SIG-M5 treated with dmso at 0.1 percent for 504 hours (cell line): ENCODE measurements at regions not wholly inside any gene's neighbourhood (a gene's known extent, or its start where the extent isn't known, plus 50 kb on each side); places are given as distances from the start of the nearest gene placed in this dataset.
A peak's percentile ranks its signal among the peaks of the same experiment; 100 is the strongest.
"Not testable (repeated sequence)": the region's sequence is repeated elsewhere in the genome, so short reads cannot be mapped to it uniquely, and the experiment has no call there.

Source experiments
- DNase-seq: peaks from one replicate; lab custom pipeline; 2025; ENCODE audit not compliant: unreplicated experiment; lab: John Stamatoyannopoulos, UW

DNA sequence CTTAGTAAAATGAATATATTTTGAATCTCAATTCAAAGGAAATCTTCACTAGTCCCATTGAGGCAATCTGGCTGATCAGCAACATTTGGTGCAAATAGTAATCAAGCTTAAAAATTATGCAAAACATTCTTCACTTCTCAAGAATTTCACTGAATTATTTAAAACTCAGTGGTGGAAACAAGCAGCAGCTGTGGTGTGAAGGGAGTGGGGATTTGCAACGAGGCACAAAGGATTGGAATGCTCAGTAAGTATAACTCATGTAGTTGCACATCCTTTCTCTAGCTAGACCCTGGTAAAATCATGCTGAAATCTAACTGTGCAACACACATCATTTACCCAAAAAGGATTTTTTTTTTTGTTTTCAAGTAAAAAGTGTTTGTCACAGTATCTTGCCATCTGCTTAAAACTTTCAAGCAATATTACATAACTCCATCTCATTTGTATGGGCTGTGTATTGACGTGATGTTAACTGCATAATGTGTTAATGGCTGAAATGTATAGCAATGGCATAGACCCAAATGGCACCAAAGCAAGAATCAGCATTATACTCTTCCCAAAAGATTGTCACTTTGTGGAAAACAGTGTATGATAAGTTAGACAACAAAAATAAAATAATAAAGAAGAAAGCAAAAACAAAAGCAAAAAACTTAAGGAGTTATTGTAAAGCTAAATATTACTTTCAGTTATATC lies 816.6 kb downstream of the EPHA3 start:
- DNase-seq, result no peak

DNA sequence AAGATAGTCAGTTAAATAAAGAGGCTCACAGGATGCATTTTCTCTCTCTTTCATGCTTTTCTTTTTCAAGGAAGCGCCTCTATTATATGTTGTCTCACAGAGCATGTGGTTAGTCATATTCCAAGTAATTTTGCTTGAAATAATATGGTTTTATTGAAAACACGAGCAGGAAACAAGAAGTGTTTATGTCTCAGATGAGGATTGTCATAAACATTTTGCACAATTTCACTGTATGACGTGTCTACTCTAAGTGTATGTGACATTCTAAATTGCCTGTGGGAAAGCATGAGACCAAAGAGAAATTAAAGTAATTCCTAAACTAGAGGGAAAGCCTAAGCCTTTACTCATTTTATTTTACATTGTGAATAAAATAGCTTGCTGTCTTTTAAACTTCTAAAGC lies 818.6 kb downstream of the EPHA3 start:
- no peak for DNase-seq

DNA sequence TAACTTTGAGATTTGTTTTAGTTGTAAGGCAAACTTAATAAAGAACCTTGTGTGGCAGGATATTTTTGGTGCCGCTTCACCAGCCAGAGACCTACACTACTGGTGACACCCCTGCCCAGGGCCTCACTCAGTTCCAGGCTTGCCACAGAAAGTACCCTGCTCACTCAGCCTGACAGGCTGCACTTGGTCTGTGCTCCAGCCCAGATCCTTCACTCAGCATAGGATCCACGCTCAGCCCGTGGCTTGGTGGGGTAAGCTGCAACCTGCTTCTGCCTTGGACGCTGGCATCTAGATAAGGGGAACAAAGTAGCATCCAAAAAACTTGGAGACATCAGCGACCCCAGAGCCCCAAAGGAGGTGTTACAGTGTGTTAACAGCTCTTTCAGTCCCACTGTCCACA lies 825.5 kb downstream of the EPHA3 start:
- DNase-seq, result no peak

DNA sequence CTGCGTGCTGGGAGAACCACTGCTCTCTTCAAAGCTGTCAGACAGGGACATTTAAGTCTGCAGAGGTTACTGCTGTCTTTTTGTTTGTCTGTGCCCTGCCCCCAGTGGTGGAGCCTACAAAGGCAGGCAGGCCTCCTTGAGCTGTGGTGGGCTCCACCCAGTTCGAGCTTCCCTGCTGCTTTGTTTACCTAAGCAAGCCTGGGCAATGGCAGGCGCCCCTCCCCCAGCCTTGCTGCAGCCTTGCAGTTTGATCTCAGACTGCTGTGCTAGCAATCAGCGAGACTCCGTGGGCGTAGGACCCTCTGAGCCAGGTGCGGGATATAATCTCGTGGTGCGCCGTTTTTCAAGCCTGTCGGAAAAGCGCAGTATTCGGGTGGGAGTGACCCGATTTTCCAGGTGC lies 837.0 kb downstream of the EPHA3 start:
- not testable (repeated sequence) for DNase-seq

DNA sequence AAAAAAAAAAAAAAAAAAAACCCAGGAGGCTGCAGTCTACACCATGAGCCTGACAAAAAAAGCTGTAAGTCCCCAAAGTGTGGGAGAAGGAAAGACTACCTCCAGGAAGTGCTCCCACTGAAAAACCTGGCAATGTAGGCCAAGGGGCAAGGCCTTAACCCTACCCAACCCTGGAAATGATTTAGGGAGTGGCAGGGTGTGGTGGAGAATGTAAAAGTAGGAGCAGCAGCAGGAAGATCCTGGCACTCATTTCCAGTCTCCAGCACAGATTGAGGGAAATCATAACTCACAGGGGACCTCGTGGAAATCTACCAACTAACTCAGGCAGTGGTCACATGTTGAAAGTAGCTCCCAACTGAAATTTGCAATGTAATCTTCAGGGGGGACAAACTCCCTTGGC lies 839.5 kb downstream of the EPHA3 start:
- DNase-seq, result no peak

DNA sequence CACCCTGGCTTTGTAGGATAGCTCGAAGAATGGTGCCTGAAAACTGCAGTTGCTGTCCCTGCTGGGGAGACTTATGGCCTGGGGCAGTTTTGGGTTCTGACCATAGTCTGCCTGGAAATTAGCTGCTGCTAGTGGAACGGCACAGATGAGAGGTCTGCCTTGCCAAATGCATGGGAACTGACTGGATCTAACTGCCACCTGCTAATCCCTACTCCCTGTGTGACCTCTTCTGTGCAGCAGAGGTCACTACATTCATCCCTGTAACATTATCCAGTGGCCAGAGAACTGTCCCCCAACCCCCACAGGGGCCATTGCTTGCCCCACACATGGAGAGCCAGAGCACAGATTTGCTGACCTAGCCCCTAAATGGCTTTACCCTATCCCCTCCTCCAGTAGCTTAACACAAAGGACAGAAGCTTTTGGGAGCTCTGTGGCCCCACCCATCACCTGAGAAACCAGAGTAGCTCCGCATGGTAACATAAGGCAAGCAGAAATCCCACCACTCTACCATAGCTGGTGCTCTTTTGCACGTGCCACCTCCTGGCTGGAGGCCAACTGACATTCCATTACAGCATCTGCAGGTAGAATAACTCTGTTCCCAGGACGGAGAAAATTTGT lies 840.0 kb downstream of the EPHA3 start:
- no peak for DNase-seq

DNA sequence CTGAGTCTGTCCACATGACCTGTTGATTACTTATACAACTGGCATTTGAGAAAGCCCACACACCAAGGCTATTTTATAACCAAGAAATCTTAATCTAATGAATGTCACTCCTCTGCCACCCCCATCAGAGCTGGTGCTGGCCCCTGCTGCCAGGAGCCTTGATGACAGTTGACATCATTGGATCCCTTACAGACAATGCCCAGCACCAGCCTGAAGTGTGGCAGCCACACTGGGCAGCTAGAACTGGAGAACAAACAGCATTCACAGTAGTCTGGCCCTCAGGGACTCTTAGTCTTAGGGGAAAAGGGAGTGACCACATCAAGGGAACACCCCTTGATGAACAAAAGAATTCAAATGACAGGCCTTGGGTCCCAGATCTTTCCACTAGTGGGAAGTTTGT lies 840.6 kb downstream of the EPHA3 start:
- DNase-seq, result no peak

DNA sequence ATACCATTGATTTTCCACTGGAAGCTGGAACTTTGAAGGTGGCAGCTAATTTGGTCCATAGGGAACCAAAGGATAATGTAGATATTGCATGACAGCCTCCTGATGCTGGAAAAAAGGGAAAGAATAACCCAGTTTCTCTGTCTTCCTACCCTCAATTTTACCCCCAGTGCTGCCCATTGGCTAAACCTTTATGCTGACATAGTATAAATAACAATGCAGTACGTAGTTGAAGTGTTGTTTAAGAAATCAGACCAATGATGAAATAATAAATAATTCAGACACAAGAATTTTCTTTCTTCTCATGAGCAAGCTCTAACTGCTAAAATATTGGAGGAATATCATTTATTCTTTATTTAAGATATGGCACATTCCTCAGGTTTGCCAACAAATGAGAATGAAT lies 843.4 kb downstream of the EPHA3 start:
- no peak for DNase-seq

DNA sequence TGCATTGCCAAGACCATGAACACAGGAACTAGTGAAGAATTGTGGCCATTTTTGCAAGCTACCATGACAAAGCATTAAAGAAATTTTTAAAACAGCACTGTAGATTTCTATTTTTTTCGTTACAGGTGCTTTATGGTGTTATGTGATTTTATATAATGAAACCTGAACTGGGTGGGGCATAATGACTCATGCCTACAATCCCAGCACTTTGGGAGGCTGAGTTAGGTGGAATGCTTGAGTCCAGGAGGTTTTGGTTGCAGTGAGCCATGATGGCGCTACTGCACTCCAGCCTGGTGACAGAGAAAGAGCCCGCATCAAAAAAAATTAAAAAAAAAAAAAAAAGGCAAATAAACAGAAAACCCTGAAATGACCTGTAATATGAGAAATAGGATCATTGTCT lies 846.7 kb downstream of the EPHA3 start:
- no peak for DNase-seq

DNA sequence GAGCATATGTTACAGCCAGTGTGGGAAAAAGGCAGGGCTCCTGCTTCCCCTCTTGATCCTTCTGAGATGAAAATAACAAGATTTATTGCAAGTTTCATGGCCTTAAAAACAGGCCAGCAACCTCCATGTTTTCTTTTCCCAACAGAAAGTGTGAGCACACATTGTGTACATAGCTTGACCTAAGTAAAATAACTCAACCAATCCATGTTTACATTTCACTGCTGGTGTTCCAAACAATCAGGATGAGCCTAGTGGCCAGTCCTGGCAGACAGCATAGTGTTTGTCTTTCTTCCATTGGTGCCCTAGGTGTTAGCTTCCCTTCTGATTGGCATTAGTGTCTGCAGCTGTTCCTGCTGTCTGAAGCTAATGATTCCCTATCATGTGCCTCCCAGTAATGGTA lies 847.7 kb downstream of the EPHA3 start:
- DNase-seq, result no peak

DNA sequence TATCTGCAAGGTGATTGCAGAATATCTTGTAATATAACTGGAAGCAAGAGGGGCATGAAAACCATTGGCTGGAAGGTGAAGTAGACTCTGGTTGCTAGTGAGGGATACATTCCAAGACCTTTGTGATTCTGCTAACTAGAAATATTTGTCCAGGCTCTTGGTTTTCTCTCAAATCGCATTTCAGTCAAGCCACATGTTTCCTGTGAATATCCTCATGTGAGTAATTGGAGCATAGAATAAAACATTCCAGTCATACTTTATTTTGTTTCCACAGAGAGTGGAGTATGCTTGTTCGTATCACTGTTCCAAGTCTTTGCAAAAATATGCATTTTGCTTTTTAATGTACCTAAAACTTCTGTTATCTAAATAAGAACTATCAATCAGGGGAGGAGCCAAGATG lies 850.0 kb downstream of the EPHA3 start:
- no peak for DNase-seq

DNA sequence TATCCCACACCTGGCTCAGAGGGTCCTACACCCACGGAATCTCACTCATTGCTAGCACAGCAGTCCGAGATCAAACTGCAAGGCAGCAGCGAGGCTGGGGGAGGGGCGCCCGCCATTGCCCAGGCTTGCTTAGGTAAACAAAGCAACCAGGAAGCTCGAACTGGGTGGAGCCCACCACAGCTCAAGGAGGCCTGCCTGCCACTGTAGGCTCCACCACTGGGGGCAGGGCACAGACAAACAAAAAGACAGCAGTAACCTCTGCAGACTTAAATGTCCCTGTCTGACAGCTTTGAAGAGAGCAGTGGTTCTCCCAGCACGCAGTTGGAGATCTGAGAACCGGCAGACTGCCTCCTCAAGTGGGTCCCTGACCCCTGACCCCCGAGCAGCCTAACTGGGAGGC lies 850.7 kb downstream of the EPHA3 start:
- DNase-seq, result not testable (repeated sequence)

DNA sequence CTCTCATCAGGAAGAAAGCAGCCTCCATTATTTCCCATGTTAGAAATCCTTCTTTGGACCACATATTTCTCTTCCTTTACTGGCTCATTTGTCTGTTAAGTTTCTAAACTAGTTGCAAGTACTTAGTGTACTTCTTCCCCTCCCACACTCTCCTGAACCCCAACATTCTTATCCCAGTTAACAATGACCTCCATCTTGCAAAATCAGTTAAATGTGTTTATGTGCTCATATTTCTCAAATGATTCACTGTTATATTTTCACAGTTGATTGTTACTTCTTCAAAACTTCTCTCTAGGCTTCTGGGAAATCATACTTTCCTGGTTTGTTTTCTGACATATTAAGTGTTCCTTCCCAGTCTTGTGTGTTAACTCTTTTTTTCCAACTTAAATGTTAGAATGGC lies 856.9 kb downstream of the EPHA3 start:
- DNase-seq, result no peak

DNA sequence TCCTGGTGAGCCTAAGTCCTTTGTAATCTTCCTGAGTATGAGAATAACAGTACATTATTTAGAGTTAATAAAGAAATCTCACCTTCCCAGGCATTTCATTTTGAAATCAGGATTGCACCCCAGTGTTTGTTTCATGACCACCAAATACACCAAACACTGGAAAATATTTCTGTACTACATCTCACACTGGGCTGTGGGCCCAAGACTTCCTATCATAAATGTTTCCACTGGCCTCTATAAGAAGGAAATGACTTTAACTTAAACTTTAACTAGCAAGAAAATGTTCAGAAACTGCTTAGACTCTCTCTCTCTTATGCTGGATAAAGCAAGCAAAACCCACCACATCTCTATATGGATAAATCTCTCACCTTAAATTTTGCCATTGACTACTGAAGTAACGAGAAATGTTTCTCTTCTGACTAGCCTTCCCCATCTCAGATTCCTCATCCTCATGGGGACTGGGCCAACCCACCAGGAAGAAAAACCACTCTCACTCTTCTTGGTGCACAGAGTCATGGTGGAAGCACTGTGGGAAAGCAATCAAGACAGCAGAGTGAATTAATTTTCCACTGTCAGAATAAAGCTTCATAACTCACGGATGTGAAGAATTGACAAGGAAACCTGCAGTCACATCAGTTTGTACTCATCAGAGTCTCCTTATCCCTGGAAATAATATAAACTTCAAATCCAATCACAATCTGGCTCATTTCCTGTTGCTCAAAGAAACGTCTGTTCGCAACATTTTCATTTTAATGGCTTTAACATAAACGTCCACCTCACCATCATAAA lies 859.6 kb downstream of the EPHA3 start:
- no peak for DNase-seq

DNA sequence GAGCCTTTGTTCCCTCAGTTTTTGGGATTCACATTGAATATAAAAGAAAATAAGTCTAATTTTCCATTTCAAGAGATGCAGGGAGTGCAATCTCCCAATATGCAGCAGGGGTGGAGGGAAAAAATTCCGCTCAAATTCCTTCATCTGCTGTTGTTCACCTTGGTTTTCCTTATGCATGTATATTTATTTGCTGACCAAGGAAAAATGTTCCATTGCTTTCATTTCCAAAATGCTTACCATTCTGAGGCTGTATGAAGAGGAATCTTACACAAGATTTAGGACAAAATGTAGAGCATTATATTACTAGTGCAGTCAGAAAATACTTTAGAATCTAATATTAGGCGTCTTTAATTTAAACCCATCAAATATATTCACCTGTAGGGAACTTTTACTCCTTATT lies 863.9 kb downstream of the EPHA3 start:
- no peak for DNase-seq

DNA sequence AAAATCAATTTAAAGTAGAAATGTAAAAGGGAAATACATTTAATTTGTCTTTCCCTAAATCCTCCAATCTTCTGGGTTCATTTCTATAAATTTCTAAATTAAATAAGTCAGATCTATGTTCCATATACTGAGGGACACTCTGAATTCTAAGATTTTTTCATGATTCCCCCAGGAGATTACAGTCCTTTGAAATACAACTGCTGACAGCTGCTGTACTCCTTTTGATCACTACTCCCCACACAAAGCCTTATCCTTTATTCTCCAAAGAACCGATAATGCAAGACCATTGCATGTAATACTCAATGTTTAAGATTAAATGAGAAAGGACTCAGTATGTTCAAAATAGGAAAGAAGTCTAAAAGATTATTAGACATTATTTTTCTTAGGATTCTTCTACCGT lies 865.7 kb downstream of the EPHA3 start:
- no peak for DNase-seq

DNA sequence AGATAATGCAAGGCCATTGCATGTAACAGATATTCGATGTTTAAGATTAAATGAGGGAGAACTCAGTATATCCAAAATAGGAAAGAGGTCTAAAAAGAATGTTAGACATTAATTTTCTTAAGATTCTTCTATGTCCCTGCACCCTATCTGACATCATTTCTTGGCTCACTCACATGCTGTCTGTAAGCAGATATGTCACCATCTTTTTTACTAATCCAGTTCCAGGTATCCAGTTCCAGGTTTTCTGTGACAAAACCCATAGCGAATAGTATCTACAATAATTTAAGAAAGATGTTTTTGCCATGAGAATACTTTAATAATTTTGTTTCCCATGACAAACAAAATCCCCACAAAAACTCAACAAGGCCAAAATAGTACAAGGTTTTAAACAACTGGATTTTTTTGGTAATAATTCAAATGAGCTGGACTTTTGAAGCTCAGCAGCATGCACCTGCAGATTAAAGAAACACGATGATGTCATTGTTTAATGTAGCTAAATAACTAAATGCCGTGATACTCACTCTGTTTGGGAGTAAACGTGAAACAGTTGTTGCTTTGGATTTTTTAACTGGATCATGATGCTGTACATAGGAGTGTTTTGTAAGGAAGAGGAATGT lies 867.6 kb downstream of the EPHA3 start:
- DNase-seq, result no peak

DNA sequence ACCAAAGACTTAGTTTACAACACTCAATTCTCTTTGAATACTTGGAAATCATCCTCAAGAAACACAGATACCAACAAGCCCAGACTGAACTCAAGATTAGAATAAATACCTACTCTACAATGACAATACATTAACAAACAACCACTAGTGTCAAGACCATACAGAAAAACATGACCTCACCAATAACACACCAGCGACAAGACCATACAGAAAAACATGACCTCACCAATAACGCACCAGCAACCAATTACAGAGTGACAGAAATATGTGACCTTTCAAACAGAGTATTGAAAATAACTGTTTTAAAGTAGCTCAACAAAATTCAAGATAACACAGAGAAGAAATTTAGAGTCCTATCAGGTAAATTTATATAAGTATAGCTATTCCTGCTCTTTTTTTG lies 876.0 kb downstream of the EPHA3 start:
- no peak for DNase-seq

DNA sequence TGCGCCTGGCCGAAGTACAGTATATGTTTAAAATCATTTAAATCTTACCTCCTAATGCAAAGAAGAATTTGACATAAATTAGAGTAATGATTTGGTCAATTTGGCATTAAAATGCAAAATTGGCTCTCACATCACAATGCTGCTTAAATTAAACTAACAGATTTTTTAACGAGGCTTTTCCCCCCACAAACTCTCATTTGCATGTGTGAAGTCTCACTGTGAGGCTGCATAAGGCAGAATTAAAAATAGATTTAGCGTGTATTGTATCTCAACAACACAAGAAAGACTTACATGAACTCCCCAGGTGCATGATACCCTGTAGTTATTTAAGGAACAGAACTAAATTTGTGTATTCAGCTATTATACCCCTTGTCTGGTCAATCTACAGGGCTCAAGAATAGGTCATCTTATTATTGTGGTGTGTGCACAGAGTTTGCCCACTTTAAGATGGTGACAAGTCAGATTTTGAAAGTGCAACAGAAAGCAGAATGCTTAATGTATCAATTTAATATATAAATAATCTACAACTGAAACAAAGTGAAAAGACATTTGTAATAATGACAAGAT lies 897.9 kb downstream of the EPHA3 start:
- DNase-seq, result no peak

DNA sequence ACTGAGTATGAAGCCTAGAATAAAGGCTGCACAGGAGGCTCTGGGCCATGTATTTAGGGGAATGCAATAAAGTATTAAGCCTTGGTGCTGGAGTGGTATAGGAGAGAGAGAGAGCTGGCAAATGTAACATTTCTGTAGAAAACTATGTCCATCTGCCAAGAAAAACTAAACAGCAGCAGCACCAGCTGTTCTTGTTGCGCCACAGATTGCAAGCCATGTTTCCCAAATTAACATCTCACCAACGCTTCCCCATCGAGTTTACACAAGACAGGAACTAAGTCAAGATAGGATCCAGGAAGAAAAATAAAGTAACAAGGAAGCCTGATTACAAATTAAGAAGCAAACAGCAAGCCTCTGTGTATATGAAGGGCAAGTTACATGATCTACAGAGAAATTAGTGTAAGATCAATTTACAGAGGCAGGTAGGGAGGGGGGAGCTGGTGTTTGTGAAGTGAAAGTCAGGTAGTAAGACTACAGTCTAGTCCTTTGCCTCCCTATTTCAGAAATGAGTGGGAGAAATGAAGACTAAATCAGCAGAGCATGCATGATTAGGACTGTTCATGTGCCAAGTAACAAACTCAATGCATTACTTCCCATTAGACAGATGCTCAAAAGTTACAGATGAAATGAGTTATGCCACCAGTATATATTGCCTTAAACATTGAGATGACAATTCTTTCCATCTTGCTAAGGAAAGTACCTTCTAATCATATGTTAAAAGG lies 900.5 kb downstream of the EPHA3 start:
- peak; percentile 95 for DNase-seq

DNA sequence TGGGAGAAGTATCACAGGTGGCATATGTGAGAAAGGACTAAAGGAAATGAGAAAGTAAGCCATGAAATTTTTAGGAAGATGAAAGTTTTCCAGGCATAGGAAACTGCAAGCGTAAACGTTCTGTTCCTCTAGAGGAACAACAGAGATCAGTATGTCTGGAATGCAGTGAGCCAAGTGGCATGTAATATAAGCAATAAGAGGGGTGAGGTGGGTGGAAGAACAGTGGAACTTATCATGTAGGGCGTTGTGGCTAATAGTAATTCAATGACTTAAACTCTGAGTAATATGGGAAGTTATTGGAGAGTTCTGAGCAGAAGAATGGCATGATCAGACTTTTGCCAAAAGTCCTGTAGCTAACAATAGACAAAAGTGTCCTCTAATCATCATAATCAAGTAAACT lies 902.9 kb downstream of the EPHA3 start:
- no peak for DNase-seq
